Neuronal stem cell (in vitro differentiated cells): ENCODE measurements at regions not wholly inside any gene's neighbourhood (a gene's known extent, or its start where the extent isn't known, plus 50 kb on each side); places are given as distances from the start of the nearest gene placed in this dataset.

Experiments
- DNase-seq: peaks from one replicate; pipeline ENCODE4 v3.0.0-alpha.2; 2013; ENCODE audit warnings: low spot score
- H2AFZ ChIP-seq: one replicate; pipeline ENCODE4 v1.6.1; 2013; ENCODE audit warnings: mild to moderate bottlenecking, low read length, inconsistent platforms
- H2AK5ac ChIP-seq: 2 replicates; pipeline ENCODE4 v1.6.1; 2013; ENCODE audit warnings: low read depth, mild to moderate bottlenecking, inconsistent platforms, low read length, moderate library complexity, mixed read lengths
- H2BK120ac ChIP-seq: 2 replicates; pipeline ENCODE4 v1.6.1; 2013; ENCODE audit warnings: low read depth, mild to moderate bottlenecking, inconsistent platforms, low read length, moderate library complexity, mixed read lengths
- H2BK12ac ChIP-seq: one replicate; pipeline ENCODE4 v1.6.1; 2013; ENCODE audit warnings: low read length, inconsistent platforms
- H2BK15ac ChIP-seq: 2 replicates; pipeline ENCODE4 v1.6.1; 2013; ENCODE audit warnings: mild to moderate bottlenecking, low read length, inconsistent platforms, mixed read lengths
- H2BK5ac ChIP-seq: one replicate; pipeline ENCODE4 v1.6.1; 2013; ENCODE audit warnings: inconsistent platforms, mild to moderate bottlenecking, low read length, moderate library complexity
- H3K14ac ChIP-seq: one replicate; pipeline ENCODE4 v1.6.1; 2013; ENCODE audit warnings: low read length, inconsistent platforms
- H3K18ac ChIP-seq: 2 replicates; pipeline ENCODE4 v1.6.1; 2013; ENCODE audit warnings: low read length, inconsistent platforms
- H3K23ac ChIP-seq: 2 replicates; pipeline ENCODE4 v1.6.1; 2013; ENCODE audit warnings: low read depth, mild to moderate bottlenecking, mixed read lengths, low read length, inconsistent platforms; ENCODE audit not compliant: poor library complexity
- H3K27ac ChIP-seq: replicated peaks from 3 replicates; pipeline ENCODE4 v1.5.1; 2013; ENCODE audit warnings: low read length, inconsistent platforms
- H3K27me3 ChIP-seq, 3 experiments: 2 replicates each; pipeline ENCODE4 v1.6.1; 2013; ENCODE audit warnings: low read length in 3 of 3, mild to moderate bottlenecking in 2 of 3, inconsistent platforms in 1 of 3, low read depth in 1 of 3, mixed read lengths in 1 of 3, moderate library complexity in 1 of 3; ENCODE audit not compliant: control insufficient read depth in 3 of 3, insufficient read depth in 3 of 3
- H3K36me3 ChIP-seq, 2 donors: replicated peaks in 1 of 2; 2 replicates each; pipeline ENCODE4 v1.6.1; 2013; ENCODE audit warnings: low read length in 2 of 2; ENCODE audit not compliant: control insufficient read depth in 2 of 2, insufficient read depth in 2 of 2
- H3K4ac ChIP-seq: 2 replicates; pipeline ENCODE4 v1.6.1; 2013; ENCODE audit warnings: inconsistent platforms, mild to moderate bottlenecking, low read length, moderate library complexity
- H3K4me1 ChIP-seq, 2 donors: 1 replicate in 1 of 2; 2 replicates in 1 of 2; pipeline ENCODE4 v1.6.1; 2013; ENCODE audit warnings: low read length in 2 of 2, low read depth in 1 of 2; ENCODE audit not compliant: control insufficient read depth in 2 of 2, insufficient read depth in 1 of 2
- H3K4me2 ChIP-seq: one replicate; pipeline ENCODE4 v1.6.1; 2013; ENCODE audit warnings: mild to moderate bottlenecking, low read length, inconsistent platforms; ENCODE audit not compliant: insufficient read depth, poor library complexity, severe bottlenecking
- H3K4me3 ChIP-seq, 2 donors: 2 replicates each; pipeline ENCODE4 v1.5.1; 2013; ENCODE audit warnings: low read length in 2 of 2, mild to moderate bottlenecking in 2 of 2, inconsistent platforms in 1 of 2, moderate library complexity in 1 of 2
- H3K79me1 ChIP-seq: one replicate; pipeline ENCODE4 v1.6.1; 2013; ENCODE audit warnings: low read depth, mild to moderate bottlenecking, inconsistent platforms, low read length, moderate library complexity
- H3K9ac ChIP-seq: one replicate; pipeline ENCODE4 v1.6.1; 2013; ENCODE audit warnings: mild to moderate bottlenecking, low read depth, low read length, inconsistent platforms; ENCODE audit not compliant: poor library complexity
- H3K9me3 ChIP-seq, 2 donors: replicated peaks in 1 of 2; 2 replicates each; pipeline versions ENCODE3 to v1.6.1; 2013; ENCODE audit warnings: low read length in 2 of 2, mild to moderate bottlenecking in 2 of 2, inconsistent platforms in 1 of 2, low read depth in 1 of 2, mixed read lengths in 1 of 2, moderate library complexity in 1 of 2; ENCODE audit not compliant: control insufficient read depth in 2 of 2, insufficient read depth in 1 of 2
- H4K8ac ChIP-seq: one replicate; pipeline ENCODE4 v1.6.1; 2013; ENCODE audit warnings: low read depth, mild to moderate bottlenecking, inconsistent platforms, low read length, moderate library complexity
- H4K91ac ChIP-seq: one replicate; pipeline ENCODE4 v1.6.1; 2013; ENCODE audit warnings: low read length, low read depth, mild to moderate bottlenecking, inconsistent platforms; ENCODE audit not compliant: poor library complexity
- WGBS, 2 donors: extraction: QIAGEN DNeasy Blood & Tissue Kit; methylation state at CpG; one replicate each; pipeline ENCODE4 v1.1.7; 2013; ENCODE audit warnings: missing lambda C conversion rate in 2 of 2, mixed read lengths in 1 of 2; ENCODE audit not compliant: insufficient read length in 2 of 2, insufficient replicate concordance in 1 of 2; ENCODE audit errors: extremely low coverage in 2 of 2; 5-methylcytosine and 5-hydroxymethylcytosine counted together

DNA sequence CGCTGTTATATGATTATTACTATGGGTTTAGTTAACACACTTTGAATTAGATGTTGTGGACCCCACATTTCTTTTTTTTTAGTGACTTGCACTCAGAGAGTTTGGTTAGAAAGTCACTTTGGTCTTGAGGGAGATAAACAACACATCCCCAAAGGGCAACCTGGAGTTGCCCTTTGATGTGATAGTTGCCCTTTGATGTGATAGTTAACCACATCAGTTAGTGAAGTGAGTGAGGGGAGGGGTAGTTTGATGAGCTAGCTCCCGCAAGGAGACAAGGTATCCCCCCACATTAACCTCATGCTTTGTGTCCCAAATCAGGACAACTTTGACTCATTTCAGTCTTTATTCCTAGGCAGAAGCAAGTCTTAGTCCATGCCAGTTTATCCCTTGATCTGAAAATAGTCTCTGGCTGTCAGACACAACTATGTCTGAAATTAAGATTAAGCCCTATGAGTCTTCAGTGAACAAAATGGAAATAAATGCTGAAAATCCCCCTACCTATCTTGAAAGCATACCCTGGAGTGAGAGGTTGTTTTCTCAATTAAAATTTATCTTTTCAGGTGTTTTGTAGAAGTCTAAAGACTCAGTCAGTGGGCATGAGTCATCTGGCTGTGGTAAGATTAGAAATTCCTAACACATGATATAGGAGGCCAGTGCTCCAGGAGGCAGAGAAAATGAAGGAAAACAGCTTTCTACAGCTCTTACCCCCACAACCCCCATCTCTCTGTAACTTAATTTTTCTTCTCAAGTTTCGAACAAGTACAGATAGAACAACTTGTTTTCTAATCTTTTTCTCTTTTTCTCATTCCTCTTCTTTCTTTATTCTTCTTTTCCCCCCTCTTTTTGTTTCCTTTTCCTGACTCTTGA lies 208.9 kb upstream of the DMRTA1 start:
- Histone ChIP-seq H2AFZ (no peak overlapping the region), H2BK12ac (no peak overlapping the region), H3K4me1 (no peaks in the 10 kb centered on the region), H2BK5ac (no peak overlapping the region), H3K14ac (no peak overlapping the region), H3K23ac (no peak overlapping the region), H3K79me1 (no peaks in the 10 kb centered on the region), H4K8ac (no peak overlapping the region), H3K18ac (no peak overlapping the region), H3K27me3 (no peaks in the 10 kb centered on the region), H3K4me3 (no peak overlapping the region), H2BK120ac (no peak overlapping the region), H3K9me3 (no peaks in the 10 kb centered on the region), H3K36me3 (no peaks in the 10 kb centered on the region), H4K91ac (no peak overlapping the region), H3K4ac (no peak overlapping the region), H3K9ac (no peak overlapping the region), H3K27ac (no peak overlapping the region), H2BK15ac (no peak overlapping the region), H3K4me2 (no peak overlapping the region), H2AK5ac (no peak overlapping the region)
- DNase-seq: no peak
- no CpG with 5 or more reads among the region's 3 CpGs for WGBS, 2 donors

DNA sequence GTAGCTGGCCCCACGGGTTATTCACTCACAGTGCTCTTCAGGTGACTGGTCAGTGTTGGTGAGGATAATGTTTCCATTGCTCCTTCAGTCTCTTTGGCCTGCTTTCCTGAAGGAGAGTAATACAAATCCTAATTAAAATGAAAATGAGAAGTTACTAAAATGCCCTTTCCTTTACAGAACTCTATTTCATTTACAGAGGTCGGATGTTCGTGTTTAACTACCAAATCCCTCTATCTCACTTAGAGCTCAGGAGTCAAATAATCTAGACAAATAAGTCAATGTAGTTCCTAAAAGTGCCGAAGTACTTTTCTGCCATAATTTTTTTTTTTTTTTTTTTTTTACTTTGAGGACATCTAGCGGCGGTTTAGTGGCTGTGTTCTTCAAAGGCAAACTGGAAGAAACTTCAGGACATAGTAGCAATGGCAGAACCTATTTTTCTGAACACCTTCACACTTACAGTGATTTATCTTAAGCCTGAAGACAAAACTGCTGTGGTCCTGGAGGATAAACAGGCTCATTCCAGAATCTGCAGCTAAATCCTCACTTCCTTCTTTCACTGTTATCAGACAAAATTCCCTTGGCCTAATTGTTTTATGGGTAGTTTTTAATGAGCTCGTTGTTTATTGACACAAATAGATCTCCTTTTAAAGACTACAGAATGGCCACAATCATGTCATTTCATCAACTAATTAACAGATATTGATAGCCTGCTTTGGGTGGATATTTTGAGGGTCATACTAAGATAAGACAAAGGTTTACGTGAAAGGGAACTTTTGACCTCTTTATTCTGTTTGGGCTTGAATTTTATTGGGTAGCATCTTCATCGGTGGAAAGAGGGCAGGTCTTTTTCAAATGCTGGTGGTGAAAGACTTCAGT lies 207.6 kb upstream of the DMRTA1 start:
- Histone ChIP-seq H3K9ac (no peak overlapping the region), H2AFZ (no peak overlapping the region), H3K27me3 (no peaks in the 10 kb centered on the region), H2BK120ac (no peak overlapping the region), H3K4me3 (no peak overlapping the region), H2BK15ac (no peak overlapping the region), H3K18ac (no peak overlapping the region), H3K79me1 (no peaks in the 10 kb centered on the region), H3K14ac (no peak overlapping the region), H3K4me2 (no peak overlapping the region), H4K8ac (no peak overlapping the region), H2AK5ac (no peak overlapping the region), H3K27ac (no peak overlapping the region), H3K36me3 (no peaks in the 10 kb centered on the region), H3K4ac (no peak overlapping the region), H2BK12ac (no peak overlapping the region), H3K9me3 (no peaks in the 10 kb centered on the region), H2BK5ac (no peak overlapping the region), H3K23ac (no peak overlapping the region), H3K4me1 (no peaks in the 10 kb centered on the region), H4K91ac (no peak overlapping the region)
- WGBS, 2 donors: no CpG with 5 or more reads among the region's 9 CpGs
- no peak for DNase-seq

DNA sequence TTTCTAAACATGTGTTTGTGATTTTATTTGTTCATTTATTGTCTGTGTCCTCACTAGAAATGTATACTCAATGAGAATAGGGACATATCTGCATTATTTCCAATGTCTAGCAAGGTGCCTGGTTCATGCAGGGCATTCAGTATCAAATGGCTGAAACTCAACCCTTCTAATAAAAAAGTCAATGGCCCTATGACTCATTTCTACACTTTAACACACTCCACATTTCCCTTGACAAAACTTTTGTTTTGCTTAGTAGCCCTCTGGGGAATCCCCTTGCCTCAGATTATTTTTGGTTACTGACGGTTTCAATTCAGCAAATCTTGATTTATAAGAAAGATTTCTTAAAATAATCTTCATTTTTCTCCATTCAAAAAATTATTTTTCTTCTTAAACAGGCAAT lies 206.0 kb upstream of the DMRTA1 start:
- Histone ChIP-seq H2BK120ac (no peak overlapping the region), H3K4me2 (no peak overlapping the region), H3K4ac (no peak overlapping the region), H2AFZ (no peak overlapping the region), H2BK5ac (no peak overlapping the region), H3K4me3 (no peak overlapping the region), H3K27me3 (no peaks in the 10 kb centered on the region), H2BK15ac (no peak overlapping the region), H2BK12ac (no peak overlapping the region), H3K27ac (no peak overlapping the region), H3K18ac (no peak overlapping the region), H3K79me1 (no peaks in the 10 kb centered on the region), H3K4me1 (no peaks in the 10 kb centered on the region), H3K14ac (no peak overlapping the region), H3K9ac (no peak overlapping the region), H2AK5ac (no peak overlapping the region), H4K8ac (no peak overlapping the region), H3K9me3 (no peaks in the 10 kb centered on the region), H3K36me3 (no peaks in the 10 kb centered on the region), H4K91ac (no peak overlapping the region), H3K23ac (no peak overlapping the region)
- no peak for DNase-seq
- no CpG with 5 or more reads among the region's 1 CpG for WGBS, 2 donors

DNA sequence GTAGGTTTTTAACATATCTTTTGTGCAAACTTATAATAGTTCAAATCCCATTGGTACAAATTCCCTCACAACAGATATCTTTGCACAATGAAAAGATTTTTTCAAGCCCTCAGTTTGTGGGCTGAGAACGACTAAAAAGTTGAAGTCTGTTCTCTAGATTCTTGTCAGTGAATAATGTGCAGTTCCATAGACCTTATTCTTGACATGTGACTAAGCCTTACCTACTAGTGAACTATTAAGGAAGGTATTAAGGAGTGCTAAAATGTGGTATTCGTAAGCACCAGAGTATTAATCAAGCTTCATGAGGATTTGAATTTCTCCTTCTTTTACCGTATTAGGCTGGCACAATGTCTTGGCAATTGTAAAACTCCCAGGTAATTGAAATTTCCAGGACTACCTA lies 205.6 kb upstream of the DMRTA1 start:
- no peak overlapping the region for H3K4me3 ChIP-seq

More for the DNA sequence above, 205.6 kb upstream of the DMRTA1 start:
- Histone ChIP-seq H4K91ac (no peak overlapping the region), H3K4me2 (no peak overlapping the region), H3K23ac (no peak overlapping the region), H3K18ac (no peak overlapping the region), H2BK15ac (no peak overlapping the region), H3K9ac (no peak overlapping the region), H3K36me3 (no peaks in the 10 kb centered on the region), H2AK5ac (no peak overlapping the region), H2AFZ (no peak overlapping the region), H3K4me1 (no peaks in the 10 kb centered on the region), H4K8ac (no peak overlapping the region), H2BK120ac (no peak overlapping the region), H3K27me3 (no peaks in the 10 kb centered on the region), H3K79me1 (no peaks in the 10 kb centered on the region), H3K4ac (no peak overlapping the region), H3K27ac (no peak overlapping the region), H3K14ac (no peak overlapping the region), H2BK5ac (no peak overlapping the region), H3K9me3 (no peaks in the 10 kb centered on the region), H2BK12ac (no peak overlapping the region)
- DNase-seq: no peak
- no CpG with 5 or more reads among the region's 3 CpGs for WGBS, 2 donors
